Sigmoid colon (tissue), 6 donors: ENCODE measurements at regions not wholly inside any gene's neighbourhood (a gene's known extent, or its start where the extent isn't known, plus 50 kb on each side); places are given as distances from the start of the nearest gene placed in this dataset.

Experiments used
- DNase-seq: peaks from one replicate; pipeline ENCODE4 v3.0.0-alpha.2; 2019
- H3K27ac ChIP-seq, 4 donors: fragments of 200-600 bp; sonication (generic); one replicate each; pipeline ENCODE4 v1.5.1; 2016 to 2019; ENCODE audit warnings: mild to moderate bottlenecking in 1 of 4
- H3K27me3 ChIP-seq, 3 donors: fragments of 200-600 bp; sonication (generic); one replicate each; pipeline ENCODE4 v1.5.1; 2019; ENCODE audit warnings: mild to moderate bottlenecking in 1 of 3
- H3K36me3 ChIP-seq, 4 donors: fragments of 200-600 bp; sonication (generic); one replicate each; pipeline ENCODE4 v1.5.1; 2016 to 2019
- H3K4me1 ChIP-seq, 4 donors: fragments of 200-600 bp; sonication (generic); one replicate each; pipeline ENCODE4 v1.5.1; 2017 to 2019
- H3K4me3 ChIP-seq, 4 donors: fragments of 200-600 bp; sonication (generic); one replicate each; pipeline ENCODE4 v1.5.1; 2017 to 2019; ENCODE audit warnings: mild to moderate bottlenecking in 2 of 4, moderate library complexity in 1 of 4
- H3K9me3 ChIP-seq, 4 donors: fragments of 200-600 bp in 3 of 4; sonication (generic) in 3 of 4; one replicate each; pipeline versions ENCODE4 v1.5.1 to v1.6.1; 2013 to 2019
- CTCF ChIP-seq, 4 experiments: fragments of 450-650 bp in 3 of 4; fragments of 200-600 bp in 1 of 4; IDR thresholded peaks; one replicate each; pipeline ENCODE4 v1.5.1; 2016 to 2019; ENCODE audit warnings: antibody characterized with exemption in 4 of 4, mild to moderate bottlenecking in 3 of 4, moderate library complexity in 2 of 4
- EP300 ChIP-seq, 4 donors: sonication (generic); formaldehyde crosslinking; IDR thresholded peaks; one replicate each; pipeline ENCODE4 v1.6.1; 2017; ENCODE audit warnings: antibody characterized with exemption in 4 of 4
- POLR2A ChIP-seq, 2 donors: fragments of 450-650 bp; IDR thresholded peaks; one replicate each; pipeline ENCODE4 v1.6.1; 2016; ENCODE audit warnings: antibody characterized with exemption in 2 of 2, mild to moderate bottlenecking in 2 of 2, moderate library complexity in 2 of 2
- POLR2AphosphoS5 ChIP-seq, 4 donors: sonication (generic); formaldehyde crosslinking; IDR thresholded peaks; one replicate each; pipeline ENCODE4 v1.6.1; 2017; ENCODE audit warnings: antibody characterized with exemption in 4 of 4
- WGBS, 2 donors: extraction: QIAGEN DNeasy Blood & Tissue Kit; methylation state at CpG; one replicate each; pipeline ENCODE4 v1.1.7; 2013; 5-methylcytosine and 5-hydroxymethylcytosine counted together
- intact Hi-C: fragments of 100-400 bp; cut with DNase I; formaldehyde crosslinking; loops from one replicate; pipeline ENCODE4 v1.15.1; 2023
- donor health status: healthy with polysubstance abuse.
- donor health status: healthy.

- H3K9me3 ChIP-seq: no peaks in the 10 kb centered on the region
- no peaks in the 10 kb centered on the region for H3K27me3 ChIP-seq
- no peak for DNase-seq
- peaks cover 0 to 5% (median 0%) of the 10 kb centered on the region in 4 donors for H3K4me1 ChIP-seq
- 58 to 72% methylated on average over 7 of the region's 7 CpGs for WGBS, 2 donors
- intact Hi-C loops: loop anchor here (5.0 kb wide), 1 partner anchor 290 kb away; no protein-coding TSS in a partner anchor
- no peak for TF ChIP-seq POLR2AphosphoS5 (IDR thresholded peaks at IDR 0.05)
- TF ChIP-seq POLR2A (IDR thresholded peaks at IDR 0.05): no peak
- no peak for TF ChIP-seq CTCF (IDR thresholded peaks at IDR 0.05)
- no peak for TF ChIP-seq EP300 (IDR thresholded peaks at IDR 0.05)
- H3K27ac ChIP-seq: no peak overlapping the region
- no peaks in the 10 kb centered on the region for H3K36me3 ChIP-seq
- no peak overlapping the region for H3K4me3 ChIP-seq
Observed at GRCh38 chr10:15432266-15432665, 61.2 kb upstream of the FAM171A1 start.

GRCh38 chr10:15430969-15431771 lies 60.1 kb upstream of the FAM171A1 start:
- whole genome bisulfite sequencing, 2 donors: 36 to 68% methylated on average over 7 of the region's 7 CpGs
- Histone ChIP-seq H3K27ac (no peak overlapping the region), H3K4me1 (peaks cover 0 to 5% (median 0%) of the 10 kb centered on the region in 4 donors), H3K27me3 (no peaks in the 10 kb centered on the region), H3K36me3 (no peaks in the 10 kb centered on the region), H3K4me3 (no peak overlapping the region), H3K9me3 (no peaks in the 10 kb centered on the region)
- TF ChIP-seq EP300 (IDR thresholded peaks at IDR 0.05) (no peak), POLR2A (IDR thresholded peaks at IDR 0.05) (no peak), CTCF (IDR thresholded peaks at IDR 0.05) (no peak), POLR2AphosphoS5 (IDR thresholded peaks at IDR 0.05) (no peak)
- intact Hi-C loops: loop anchor here (5.0 kb wide), 1 partner anchor 291 kb away; no protein-coding TSS in a partner anchor
- DNase-seq: no peak

GRCh38 chr10:15428681-15429080 lies 57.6 kb upstream of the FAM171A1 start:
- no peaks in the 10 kb centered on the region for H3K36me3 ChIP-seq
- H3K27me3 ChIP-seq: no peaks in the 10 kb centered on the region
- H3K27ac ChIP-seq: no peak overlapping the region
- 43 to 65% methylated on average over 2 of the region's 2 CpGs for WGBS, 2 donors
- H3K4me3 ChIP-seq: no peak overlapping the region
- H3K4me1 ChIP-seq: no peaks in the 10 kb centered on the region
- no peaks in the 10 kb centered on the region for H3K9me3 ChIP-seq
- TF ChIP-seq CTCF (IDR thresholded peaks at IDR 0.05) (no peak), EP300 (IDR thresholded peaks at IDR 0.05) (no peak), POLR2A (IDR thresholded peaks at IDR 0.05) (no peak), POLR2AphosphoS5 (IDR thresholded peaks at IDR 0.05) (no peak)
- no peak for DNase-seq
- intact Hi-C loops: no loop called here

GRCh38 chr10:15427843-15428414 lies 56.8 kb upstream of the FAM171A1 start:
- Histone ChIP-seq H3K4me3 (no peak overlapping the region), H3K27ac (no peak overlapping the region), H3K4me1 (no peaks in the 10 kb centered on the region), H3K9me3 (no peaks in the 10 kb centered on the region), H3K36me3 (no peaks in the 10 kb centered on the region), H3K27me3 (no peaks in the 10 kb centered on the region)
- DNase-seq: no peak
- WGBS, 2 donors: 30 to 34% methylated on average over 5 of the region's 5 CpGs
- intact Hi-C loops: no loop called here
- TF ChIP-seq POLR2AphosphoS5 (IDR thresholded peaks at IDR 0.05) (no peak), CTCF (IDR thresholded peaks at IDR 0.05) (peak in 2 of 4 experiments; percentile 16 to 36)
